ENCODE measurements at regions not wholly inside any gene's neighbourhood (a gene's known extent, or its start where the extent isn't known, plus 50 kb on each side); places are given as distances from the start of the nearest gene placed in this dataset.

- no peak for TF ChIP-seq CTCF (IDR thresholded peaks at IDR 0.05; ENCODE audit: partially characterized antibody, unreplicated experiment)
- no peak overlapping the region for H3K27ac Mint-ChIP-seq (ENCODE audit: unreplicated experiment)
- no peaks in the 10 kb centered on the region for H3K36me3 Mint-ChIP-seq (ENCODE audit: unreplicated experiment)
- DNase-seq: no peak
- peaks cover 4% of the 10 kb centered on the region for H3K9me3 Mint-ChIP-seq (ENCODE audit: unreplicated experiment)
- peaks cover 6% of the 10 kb centered on the region for H3K27me3 Mint-ChIP-seq (ENCODE audit: unreplicated experiment)
- H3K4me1 Mint-ChIP-seq (ENCODE audit: low read depth, unreplicated experiment): no peaks in the 10 kb centered on the region
- H3K4me3 Mint-ChIP-seq (ENCODE audit: unreplicated experiment): no peak overlapping the region
Observed at GRCh38 chr10:128713471-128713870, 587.2 kb upstream of the MKI67 start.

GRCh38 chr10:128713874-128714570, 587.8 kb upstream of the MKI67 start:
- Mint-ChIP-seq H3K9me3 (ENCODE audit: unreplicated experiment) (peaks cover 4% of the 10 kb centered on the region), H3K27ac (ENCODE audit: unreplicated experiment) (no peak overlapping the region), H3K27me3 (ENCODE audit: unreplicated experiment) (peaks cover 6% of the 10 kb centered on the region), H3K4me3 (ENCODE audit: unreplicated experiment) (no peak overlapping the region), H3K36me3 (ENCODE audit: unreplicated experiment) (no peaks in the 10 kb centered on the region), H3K4me1 (ENCODE audit: low read depth, unreplicated experiment) (no peaks in the 10 kb centered on the region)
- no peak for DNase-seq
- no peak for TF ChIP-seq CTCF (IDR thresholded peaks at IDR 0.05; ENCODE audit: partially characterized antibody, unreplicated experiment)

- no peak for TF ChIP-seq CTCF (IDR thresholded peaks at IDR 0.05; ENCODE audit: partially characterized antibody, unreplicated experiment)
- H3K4me1 Mint-ChIP-seq (ENCODE audit: low read depth, unreplicated experiment): no peaks in the 10 kb centered on the region
- no peak for DNase-seq
- no peaks in the 10 kb centered on the region for H3K36me3 Mint-ChIP-seq (ENCODE audit: unreplicated experiment)
- H3K27me3 Mint-ChIP-seq (ENCODE audit: unreplicated experiment): peaks cover 6% of the 10 kb centered on the region
- H3K9me3 Mint-ChIP-seq (ENCODE audit: unreplicated experiment): peaks cover 4% of the 10 kb centered on the region
- no peak overlapping the region for H3K27ac Mint-ChIP-seq (ENCODE audit: unreplicated experiment)
- H3K4me3 Mint-ChIP-seq (ENCODE audit: unreplicated experiment): no peak overlapping the region
Observed at GRCh38 chr10:128714644-128715415, 588.6 kb upstream of the MKI67 start.

GRCh38 chr10:128716181-128716580, 590.0 kb upstream of the MKI67 start:
- Mint-ChIP-seq H3K27me3 (ENCODE audit: unreplicated experiment) (peaks cover 9% of the 10 kb centered on the region), H3K36me3 (ENCODE audit: unreplicated experiment) (no peaks in the 10 kb centered on the region), H3K27ac (ENCODE audit: unreplicated experiment) (no peak overlapping the region), H3K9me3 (ENCODE audit: unreplicated experiment) (peaks cover 4% of the 10 kb centered on the region), H3K4me1 (ENCODE audit: low read depth, unreplicated experiment) (peaks cover 3% of the 10 kb centered on the region), H3K4me3 (ENCODE audit: unreplicated experiment) (no peak overlapping the region)
- TF ChIP-seq CTCF (IDR thresholded peaks at IDR 0.05; ENCODE audit: partially characterized antibody, unreplicated experiment): no peak
- DNase-seq: no peak

- H3K4me1 Mint-ChIP-seq (ENCODE audit: low read depth, unreplicated experiment): peaks cover 20% of the 10 kb centered on the region
- DNase-seq: peak; percentile 39
- H3K27me3 Mint-ChIP-seq (ENCODE audit: unreplicated experiment): peaks cover 7% of the 10 kb centered on the region
- peaks cover 6% of the 10 kb centered on the region for H3K9me3 Mint-ChIP-seq (ENCODE audit: unreplicated experiment)
- no peak for TF ChIP-seq CTCF (IDR thresholded peaks at IDR 0.05; ENCODE audit: partially characterized antibody, unreplicated experiment)
- peak overlapping the region; percentile 32 for H3K4me3 Mint-ChIP-seq (ENCODE audit: unreplicated experiment)
- no peaks in the 10 kb centered on the region for H3K36me3 Mint-ChIP-seq (ENCODE audit: unreplicated experiment)
- peak overlapping the region; percentile 50 for H3K27ac Mint-ChIP-seq (ENCODE audit: unreplicated experiment)
Observed at GRCh38 chr10:128721963-128722445, 595.8 kb upstream of the MKI67 start.
